H9 (cell line): ENCODE measurements at regions not wholly inside any gene's neighbourhood (a gene's known extent, or its start where the extent isn't known, plus 50 kb on each side); places are given as distances from the start of the nearest gene placed in this dataset.

Source experiments
- DNase-seq: peaks from one replicate; pipeline ENCODE4 v3.0.0-alpha.2; 2017
- H2AFZ ChIP-seq: one replicate; pipeline ENCODE4 v1.6.1; 2013; ENCODE audit warnings: mild to moderate bottlenecking, low read length, control low read depth, moderate library complexity
- H2AK5ac ChIP-seq: 2 replicates; pipeline ENCODE4 v1.6.1; 2013; ENCODE audit warnings: low read length, control low read depth, mixed read lengths; ENCODE audit not compliant: insufficient read length
- H2BK120ac ChIP-seq: one replicate; pipeline ENCODE4 v1.6.1; 2013; ENCODE audit warnings: low read depth, mild to moderate bottlenecking, low read length, control low read depth, inconsistent platforms; ENCODE audit not compliant: poor library complexity, severe bottlenecking
- H2BK12ac ChIP-seq: 2 replicates; pipeline ENCODE4 v1.6.1; 2013; ENCODE audit warnings: low read length, control low read depth, mixed read lengths, low read depth; ENCODE audit not compliant: insufficient read length
- H2BK15ac ChIP-seq: 2 replicates; pipeline ENCODE4 v1.6.1; 2013; ENCODE audit warnings: low read depth, low read length, control low read depth
- H2BK20ac ChIP-seq: one replicate; pipeline ENCODE4 v1.6.1; 2013; ENCODE audit warnings: low read depth, mild to moderate bottlenecking, low read length, control low read depth, inconsistent platforms; ENCODE audit not compliant: poor library complexity, severe bottlenecking
- H2BK5ac ChIP-seq: 2 replicates; pipeline ENCODE4 v1.6.1; 2013; ENCODE audit warnings: low read length, control low read depth, mixed read lengths; ENCODE audit not compliant: insufficient read length
- H3K14ac ChIP-seq: 2 replicates; pipeline ENCODE4 v1.6.1; 2013; ENCODE audit warnings: low read length, control low read depth; ENCODE audit not compliant: insufficient read depth
- H3K18ac ChIP-seq: 2 replicates; pipeline ENCODE4 v1.6.1; 2013; ENCODE audit warnings: low read depth, mild to moderate bottlenecking, mixed read lengths, low read length, control low read depth; ENCODE audit not compliant: insufficient read length
- H3K23ac ChIP-seq: 2 replicates; pipeline ENCODE4 v1.6.1; 2013; ENCODE audit warnings: low read length, control low read depth, mixed read lengths, low read depth; ENCODE audit not compliant: insufficient read length
- H3K23me2 ChIP-seq: 2 replicates; pipeline ENCODE4 v1.6.1; 2013; ENCODE audit warnings: low read depth, mild to moderate bottlenecking, mixed read lengths, low read length, control low read depth; ENCODE audit not compliant: insufficient read length, poor library complexity, severe bottlenecking
- H3K27ac ChIP-seq: 2 replicates; pipeline ENCODE4 v1.5.1; 2013; ENCODE audit warnings: low read length, control low read depth, mixed read lengths, low read depth; ENCODE audit not compliant: insufficient read length
- H3K27me3 ChIP-seq: 2 replicates; pipeline ENCODE4 v1.6.1; 2013; ENCODE audit warnings: low read length, control low read depth, inconsistent platforms; ENCODE audit not compliant: insufficient read depth
- H3K4ac ChIP-seq: 2 replicates; pipeline ENCODE4 v1.6.1; 2013; ENCODE audit warnings: low read depth, mild to moderate bottlenecking, control low read depth, inconsistent platforms, low read length, moderate library complexity
- H3K4me1 ChIP-seq: 2 replicates; pipeline ENCODE4 v1.6.1; 2013; ENCODE audit warnings: low read length, control low read depth, inconsistent platforms; ENCODE audit not compliant: insufficient read depth
- H3K4me2 ChIP-seq: 2 replicates; pipeline ENCODE4 v1.6.1; 2013; ENCODE audit warnings: low read length, control low read depth, mixed read lengths; ENCODE audit not compliant: insufficient read length, insufficient read depth
- H3K56ac ChIP-seq: 2 replicates; pipeline ENCODE4 v1.6.1; 2013; ENCODE audit warnings: low read depth, mild to moderate bottlenecking, mixed read lengths, low read length, control low read depth; ENCODE audit not compliant: insufficient read length
- H3K79me1 ChIP-seq: 2 replicates; pipeline ENCODE4 v1.6.1; 2013; ENCODE audit warnings: low read depth, mild to moderate bottlenecking, moderate library complexity, low read length, control low read depth, inconsistent platforms; ENCODE audit not compliant: insufficient read depth, poor library complexity, severe bottlenecking
- H3K79me2 ChIP-seq: 2 replicates; pipeline ENCODE4 v1.6.1; 2013; ENCODE audit warnings: low read length, control low read depth, inconsistent platforms; ENCODE audit not compliant: insufficient read depth
- H3K9ac ChIP-seq: 2 replicates; pipeline ENCODE4 v1.6.1; 2013; ENCODE audit warnings: low read length, control low read depth, mixed read lengths; ENCODE audit not compliant: insufficient read length; ENCODE audit errors: extremely low read depth
- H3K9me3 ChIP-seq: one replicate; pipeline ENCODE4 v1.6.1; 2013; ENCODE audit warnings: low read depth, low read length, inconsistent platforms; ENCODE audit not compliant: control insufficient read depth
- H3T11ph ChIP-seq: one replicate; pipeline ENCODE4 v1.6.1; 2013; ENCODE audit warnings: mild to moderate bottlenecking, low read length, control low read depth, inconsistent platforms
- H4K20me1 ChIP-seq: one replicate; pipeline ENCODE4 v1.6.1; 2013; ENCODE audit not compliant: control insufficient read depth, insufficient read length, insufficient read depth
- H4K5ac ChIP-seq: 2 replicates; pipeline ENCODE4 v1.6.1; 2013; ENCODE audit warnings: low read depth, mild to moderate bottlenecking, mixed read lengths, low read length, control low read depth; ENCODE audit not compliant: insufficient read length
- H4K8ac ChIP-seq: replicated peaks from 2 replicates; pipeline ENCODE4 v1.6.1; 2013; ENCODE audit warnings: low read length, control low read depth, mixed read lengths, low read depth; ENCODE audit not compliant: insufficient read length
- H4K91ac ChIP-seq: 2 replicates; pipeline ENCODE4 v1.6.1; 2013; ENCODE audit warnings: low read depth, mild to moderate bottlenecking, moderate library complexity, mixed read lengths, low read length, control low read depth; ENCODE audit not compliant: insufficient read length
- H3K27ac Mint-ChIP-seq, 3 experiments: 2 replicates in 2 of 3; 3 replicates in 1 of 3; pipeline ENCODE4 v1.8.0; 2020 to 2021; ENCODE audit warnings: mixed read lengths in 3 of 3, mild to moderate bottlenecking in 1 of 3, moderate library complexity in 1 of 3
- H3K27me3 Mint-ChIP-seq: 2 replicates; pipeline ENCODE4 v1.8.0; 2021; ENCODE audit warnings: low read depth, mild to moderate bottlenecking, moderate library complexity, mixed read lengths
- H3K36me3 Mint-ChIP-seq, 3 experiments: 2 replicates in 2 of 3; 3 replicates in 1 of 3; pipeline ENCODE4 v1.8.0; 2020 to 2021; ENCODE audit warnings: low read depth in 3 of 3, mixed read lengths in 3 of 3; ENCODE audit not compliant: insufficient read depth in 1 of 3
- H3K4me1 Mint-ChIP-seq, 2 experiments: 2 replicates each; pipeline ENCODE4 v1.8.0; 2020; ENCODE audit warnings: mixed read lengths in 2 of 2
- H3K4me3 Mint-ChIP-seq, 2 experiments: 2 replicates in 1 of 2; 3 replicates in 1 of 2; pipeline ENCODE4 v1.8.0; 2020 to 2021; ENCODE audit warnings: mild to moderate bottlenecking in 2 of 2, mixed read lengths in 2 of 2, moderate library complexity in 1 of 2
- H3K9me3 Mint-ChIP-seq, 2 experiments: 2 replicates in 1 of 2; 3 replicates in 1 of 2; pipeline ENCODE4 v1.8.0; 2020; ENCODE audit warnings: mild to moderate bottlenecking in 2 of 2, mixed read lengths in 2 of 2, moderate library complexity in 1 of 2
- WGBS: extraction: QIAGEN DNeasy Blood & Tissue Kit; methylation state at CpG from one replicate; pipeline ENCODE4 v1.1.7; 2013; ENCODE audit warnings: missing lambda C conversion rate, low lambda C conversion rate, mixed read lengths; ENCODE audit not compliant: insufficient read length; ENCODE audit errors: extremely low coverage; 5-methylcytosine and 5-hydroxymethylcytosine counted together
- TF ChIP-seq, protein P1 (sequence below): fragments of 200-600 bp; sonication (generic); conservative IDR thresholded peaks from 3 replicates; pipeline ENCODE4 v1.8.0; 2021; ENCODE audit warnings: antibody characterized with exemption, mild to moderate bottlenecking

DNA sequence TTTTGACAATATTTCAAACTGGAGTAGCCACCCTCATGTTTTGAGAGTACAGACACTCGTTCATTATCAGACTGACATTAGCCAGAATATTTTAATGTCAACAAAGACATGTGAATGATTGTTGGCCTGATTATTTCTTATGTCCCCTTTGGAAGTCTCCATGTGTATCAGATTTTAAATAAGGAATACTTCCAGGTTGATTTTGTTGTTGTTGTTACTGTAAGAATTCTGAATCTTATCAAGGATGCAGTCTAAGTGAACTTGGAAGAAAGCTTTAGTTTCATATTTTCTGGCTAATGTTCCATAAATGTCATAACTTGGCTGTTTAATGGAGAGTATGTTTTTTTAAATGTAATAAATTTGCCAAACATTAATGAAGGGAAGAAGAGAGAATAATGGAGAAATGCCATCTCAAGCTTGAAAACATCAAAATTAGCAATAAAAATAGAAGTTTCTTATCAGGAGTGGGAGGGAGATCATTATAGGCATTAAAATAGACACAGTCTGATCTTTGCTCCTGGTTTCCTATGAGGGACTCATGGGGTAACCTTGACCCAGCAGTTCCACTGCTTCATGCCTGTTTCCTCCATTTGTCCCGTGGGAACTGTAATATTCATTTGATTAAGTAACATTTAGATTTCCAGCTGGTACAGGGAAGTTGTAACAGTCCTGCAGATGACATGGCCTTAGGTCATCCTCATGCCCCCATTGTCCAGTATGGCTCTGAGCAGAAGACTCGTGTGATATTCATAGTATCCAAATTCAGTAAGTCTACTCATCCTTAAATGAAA lies 122.4 kb upstream of the KIAA1217 start:
- Histone ChIP-seq H3K27me3 (no peaks in the 10 kb centered on the region), H3K18ac (no peak overlapping the region), H3K4me1 (no peaks in the 10 kb centered on the region; the same call in 1 of the 2 replicates), H3T11ph (no peak overlapping the region), H3K14ac (no peak overlapping the region), H3K4me2 (no peak overlapping the region), H2AK5ac (no peak overlapping the region), H2BK5ac (no peak overlapping the region), H3K23ac (no peak overlapping the region), H2BK20ac (no peak overlapping the region), H2BK15ac (no peak overlapping the region), H2AFZ (no peak overlapping the region), H2BK12ac (no peak overlapping the region), H3K79me2 (no peaks in the 10 kb centered on the region), H4K20me1 (no peaks in the 10 kb centered on the region), H4K8ac (no peak overlapping the region), H3K4ac (no peak overlapping the region), H3K9me3 (no peaks in the 10 kb centered on the region), H3K27ac (no peak overlapping the region), H4K91ac (no peak overlapping the region), H4K5ac (no peak overlapping the region), H3K9ac (no peak overlapping the region), H3K56ac (no peak overlapping the region), H2BK120ac (no peak overlapping the region), H3K79me1 (no peaks in the 10 kb centered on the region), H3K23me2 (no peaks in the 10 kb centered on the region)
- Mint-ChIP-seq H3K4me3 (no peak overlapping the region), H3K4me1 (peaks cover 7 to 8% of the 10 kb centered on the region in 2 experiments), H3K27me3 (no peaks in the 10 kb centered on the region), H3K36me3 (no peaks in the 10 kb centered on the region), H3K9me3 (peaks cover 4 to 5% of the 10 kb centered on the region in 2 experiments; a peak in 2 of 5 replicates), H3K27ac (no peak overlapping the region)
- TF ChIP-seq, protein P1, sequence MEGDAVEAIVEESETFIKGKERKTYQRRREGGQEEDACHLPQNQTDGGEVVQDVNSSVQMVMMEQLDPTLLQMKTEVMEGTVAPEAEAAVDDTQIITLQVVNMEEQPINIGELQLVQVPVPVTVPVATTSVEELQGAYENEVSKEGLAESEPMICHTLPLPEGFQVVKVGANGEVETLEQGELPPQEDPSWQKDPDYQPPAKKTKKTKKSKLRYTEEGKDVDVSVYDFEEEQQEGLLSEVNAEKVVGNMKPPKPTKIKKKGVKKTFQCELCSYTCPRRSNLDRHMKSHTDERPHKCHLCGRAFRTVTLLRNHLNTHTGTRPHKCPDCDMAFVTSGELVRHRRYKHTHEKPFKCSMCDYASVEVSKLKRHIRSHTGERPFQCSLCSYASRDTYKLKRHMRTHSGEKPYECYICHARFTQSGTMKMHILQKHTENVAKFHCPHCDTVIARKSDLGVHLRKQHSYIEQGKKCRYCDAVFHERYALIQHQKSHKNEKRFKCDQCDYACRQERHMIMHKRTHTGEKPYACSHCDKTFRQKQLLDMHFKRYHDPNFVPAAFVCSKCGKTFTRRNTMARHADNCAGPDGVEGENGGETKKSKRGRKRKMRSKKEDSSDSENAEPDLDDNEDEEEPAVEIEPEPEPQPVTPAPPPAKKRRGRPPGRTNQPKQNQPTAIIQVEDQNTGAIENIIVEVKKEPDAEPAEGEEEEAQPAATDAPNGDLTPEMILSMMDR: no peak
- DNase-seq: no peak
- no CpG with 5 or more reads among the region's 3 CpGs for WGBS
